ENCODE measurements at regions not wholly inside any gene's neighbourhood (a gene's known extent, or its start where the extent isn't known, plus 50 kb on each side); places are given as distances from the start of the nearest gene placed in this dataset.

DNA sequence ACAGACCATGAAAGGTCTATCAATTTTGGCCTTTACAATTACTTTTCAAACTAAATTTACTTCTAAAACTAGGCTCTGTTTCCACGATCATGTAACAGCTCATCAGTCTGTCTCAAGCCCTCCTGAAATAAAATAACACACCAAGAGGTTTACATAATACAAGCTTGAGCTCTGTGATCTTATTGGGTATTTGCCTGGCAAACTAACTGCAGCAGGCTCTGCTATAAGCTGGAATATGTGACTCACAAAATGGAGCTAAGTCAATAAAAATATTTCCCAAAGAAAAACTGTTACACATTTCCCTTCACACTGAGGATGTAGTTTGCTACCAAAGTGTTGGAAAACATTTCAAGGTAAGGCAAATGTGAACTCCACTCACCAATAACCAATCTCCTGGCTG, 94.7 kb upstream of the GPM6B start:
- ChIA-PET CTCF (no interaction called here), POLR2A (ENCODE audit: low non-redundant PET) (no interaction called here)
- TF ChIP-seq, protein P1, sequence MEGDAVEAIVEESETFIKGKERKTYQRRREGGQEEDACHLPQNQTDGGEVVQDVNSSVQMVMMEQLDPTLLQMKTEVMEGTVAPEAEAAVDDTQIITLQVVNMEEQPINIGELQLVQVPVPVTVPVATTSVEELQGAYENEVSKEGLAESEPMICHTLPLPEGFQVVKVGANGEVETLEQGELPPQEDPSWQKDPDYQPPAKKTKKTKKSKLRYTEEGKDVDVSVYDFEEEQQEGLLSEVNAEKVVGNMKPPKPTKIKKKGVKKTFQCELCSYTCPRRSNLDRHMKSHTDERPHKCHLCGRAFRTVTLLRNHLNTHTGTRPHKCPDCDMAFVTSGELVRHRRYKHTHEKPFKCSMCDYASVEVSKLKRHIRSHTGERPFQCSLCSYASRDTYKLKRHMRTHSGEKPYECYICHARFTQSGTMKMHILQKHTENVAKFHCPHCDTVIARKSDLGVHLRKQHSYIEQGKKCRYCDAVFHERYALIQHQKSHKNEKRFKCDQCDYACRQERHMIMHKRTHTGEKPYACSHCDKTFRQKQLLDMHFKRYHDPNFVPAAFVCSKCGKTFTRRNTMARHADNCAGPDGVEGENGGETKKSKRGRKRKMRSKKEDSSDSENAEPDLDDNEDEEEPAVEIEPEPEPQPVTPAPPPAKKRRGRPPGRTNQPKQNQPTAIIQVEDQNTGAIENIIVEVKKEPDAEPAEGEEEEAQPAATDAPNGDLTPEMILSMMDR (conservative IDR thresholded peaks at IDR 0.05; ENCODE audit: low read depth): no peak
- no peak overlapping the region for H3K27ac ChIP-seq
- no peak for DNase-seq (ENCODE audit: low spot score)

DNA sequence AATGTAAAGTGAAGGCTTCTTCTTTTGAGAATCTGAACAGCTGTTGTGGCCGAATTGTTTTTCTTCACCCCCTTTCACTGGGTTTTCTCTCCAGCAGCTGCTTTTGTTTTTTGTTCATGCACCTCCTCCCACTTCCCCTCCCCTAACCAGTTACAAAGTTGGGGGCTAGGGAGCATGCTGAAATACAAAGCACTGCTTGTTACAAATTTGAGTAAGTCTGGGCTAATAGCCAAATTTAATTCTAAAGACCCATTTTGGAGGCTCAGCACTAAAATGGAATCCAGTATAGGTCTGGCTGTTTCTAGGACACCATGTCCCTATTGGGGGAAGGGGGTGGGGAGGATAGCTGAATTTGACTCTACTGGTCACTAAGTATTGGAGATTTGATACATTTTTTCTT, 89.2 kb upstream of the GPM6B start:
- ChIA-PET POLR2A (ENCODE audit: low non-redundant PET) (no interaction called here), CTCF (interaction anchor here (0.6 kb wide), 1 partner anchor 31 kb away, joined by 3 read pairs; no protein-coding TSS in a partner anchor)
- no peak for DNase-seq (ENCODE audit: low spot score)
- TF ChIP-seq, protein P1 (conservative IDR thresholded peaks at IDR 0.05; ENCODE audit: low read depth): no peak
- no peak overlapping the region for H3K27ac ChIP-seq

DNA sequence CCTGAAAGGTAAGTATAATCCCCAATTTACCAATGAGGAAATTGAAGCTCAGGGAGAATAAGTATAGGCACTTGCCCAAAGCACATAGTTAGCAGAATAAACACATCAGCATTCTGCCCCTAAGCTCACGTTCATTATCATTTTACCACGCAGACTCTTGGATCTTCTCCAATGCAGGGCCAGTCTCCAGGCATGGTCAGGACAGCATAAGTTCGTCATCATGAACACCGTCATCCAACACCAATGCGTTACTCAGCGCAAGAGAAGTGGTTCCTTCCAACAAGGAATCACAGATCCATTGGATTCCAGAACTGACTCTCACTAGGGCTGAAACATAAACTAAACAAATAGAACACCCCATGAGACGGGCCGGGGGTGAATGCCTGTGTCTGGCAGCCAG, 86.5 kb upstream of the GPM6B start:
- no peak overlapping the region for H3K27ac ChIP-seq
- ChIA-PET CTCF (interaction anchor here (0.6 to 0.7 kb wide), 2 partner anchors 9 to 24 kb away, joined by 3 to 4 read pairs; no protein-coding TSS in a partner anchor), POLR2A (ENCODE audit: low non-redundant PET) (no interaction called here)
- DNase-seq (ENCODE audit: low spot score): no peak
- TF ChIP-seq, protein P1 (conservative IDR thresholded peaks at IDR 0.05; ENCODE audit: low read depth): no peak

DNA sequence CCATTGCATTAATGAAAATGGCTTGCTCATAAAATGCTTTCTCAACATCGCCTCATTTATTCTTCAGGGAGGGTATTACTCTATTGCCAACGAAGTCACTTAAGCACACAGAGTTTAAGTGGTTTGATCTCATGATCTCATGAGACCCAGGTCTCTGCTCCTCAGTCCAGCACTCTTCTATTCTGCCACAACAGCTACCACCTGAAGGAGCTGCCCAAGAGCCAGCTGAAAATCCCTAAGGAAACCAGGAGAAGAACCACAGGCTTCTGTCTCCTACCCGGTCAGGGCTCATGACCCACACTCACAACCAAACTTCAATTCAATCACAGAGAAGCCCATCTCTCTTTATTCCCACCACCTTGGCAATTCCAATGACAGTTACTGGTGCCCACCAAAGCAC, 85.5 kb upstream of the GPM6B start:
- DNase-seq (ENCODE audit: low spot score): no peak
- TF ChIP-seq, protein P1 (conservative IDR thresholded peaks at IDR 0.05; ENCODE audit: low read depth): no peak
- H3K27ac ChIP-seq: no peak overlapping the region
- ChIA-PET POLR2A (ENCODE audit: low non-redundant PET) (no interaction called here), CTCF (no interaction called here)

DNA sequence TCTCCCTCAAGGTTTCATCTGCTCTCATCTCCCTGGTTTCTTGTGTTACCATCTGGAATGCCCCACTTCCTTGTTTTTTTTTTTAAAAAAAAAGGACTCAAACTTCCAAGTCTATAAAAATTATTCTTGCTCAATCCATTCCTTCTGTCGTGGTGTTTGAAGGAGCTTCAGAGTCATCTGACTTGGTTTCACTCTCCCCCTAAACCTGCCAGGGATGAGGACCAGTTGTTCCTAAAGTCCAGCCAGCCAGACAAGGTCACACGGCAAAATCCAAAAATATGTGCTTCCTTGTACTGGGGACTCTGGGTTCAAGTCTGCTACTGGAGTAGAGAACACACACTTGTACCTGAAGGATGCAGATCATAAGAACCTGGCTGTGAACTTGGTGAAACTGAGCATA, 84.5 kb upstream of the GPM6B start:
- ChIA-PET CTCF (interaction anchor here (0.7 kb wide), 1 partner anchor 723 kb away, joined by 4 read pairs; no protein-coding TSS in a partner anchor), POLR2A (ENCODE audit: low non-redundant PET) (no interaction called here)
- no peak overlapping the region for H3K27ac ChIP-seq
- no peak for DNase-seq (ENCODE audit: low spot score)
- TF ChIP-seq, protein P1 (conservative IDR thresholded peaks at IDR 0.05; ENCODE audit: low read depth): no peak

DNA sequence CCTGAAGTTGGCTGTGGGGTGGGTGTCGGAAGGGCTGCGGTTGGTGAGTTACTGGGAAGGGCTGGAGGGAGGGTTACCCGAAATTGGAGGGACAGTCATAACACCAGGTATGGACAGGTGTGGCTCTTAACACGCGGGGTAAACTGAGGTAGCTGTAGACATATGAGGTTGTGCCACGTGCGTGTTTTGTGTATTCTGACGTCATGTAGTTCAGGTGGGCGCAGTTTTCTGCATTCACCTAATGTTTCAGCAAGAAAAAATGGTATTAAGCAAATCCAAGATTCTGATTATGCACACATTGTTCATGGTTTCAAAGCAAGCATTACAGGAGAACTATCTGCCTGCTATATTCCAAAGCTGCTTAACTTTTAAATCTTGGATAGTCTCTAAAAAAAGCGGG, 83.5 kb upstream of the GPM6B start:
- TF ChIP-seq, protein P1 (conservative IDR thresholded peaks at IDR 0.05; ENCODE audit: low read depth): no peak
- no peak overlapping the region for H3K27ac ChIP-seq
- no peak for DNase-seq (ENCODE audit: low spot score)
- ChIA-PET CTCF (no interaction called here), POLR2A (ENCODE audit: low non-redundant PET) (no interaction called here)

DNA sequence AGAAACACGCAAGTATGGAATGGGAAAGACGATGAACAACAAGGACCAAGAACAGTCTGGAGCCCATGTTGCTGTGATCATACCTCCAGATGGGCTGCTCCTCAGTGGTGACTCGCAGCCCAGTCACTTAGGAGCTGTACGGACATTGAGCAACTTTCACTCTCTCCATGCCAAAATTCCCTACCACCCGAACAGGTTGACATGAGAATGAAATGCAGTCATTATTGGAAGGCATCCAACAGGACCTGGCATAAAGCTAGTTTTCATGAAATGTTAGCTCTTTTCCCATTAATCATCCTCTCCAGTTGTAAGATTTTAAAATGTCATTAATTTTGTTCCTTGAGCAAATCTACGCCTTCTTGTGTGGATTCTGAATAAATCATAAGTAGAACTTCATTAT, 82.7 kb upstream of the GPM6B start:
- ChIA-PET CTCF (no interaction called here), POLR2A (ENCODE audit: low non-redundant PET) (interaction anchor here (0.6 kb wide), 1 partner anchor 211 kb away, joined by 3 read pairs; no protein-coding TSS in a partner anchor)
- peak overlapping the region; percentile 80 for H3K27ac ChIP-seq
- TF ChIP-seq, protein P1 (conservative IDR thresholded peaks at IDR 0.05; ENCODE audit: low read depth): no peak
- DNase-seq (ENCODE audit: low spot score): peak; percentile 89

Data from RWPE1 (cell line).